ENCODE measurements at regions not wholly inside any gene's neighbourhood (a gene's known extent, or its start where the extent isn't known, plus 50 kb on each side); places are given as distances from the start of the nearest gene placed in this dataset.
"Not testable (repeated sequence)": the region's sequence is repeated elsewhere in the genome, so short reads cannot be mapped to it uniquely, and the experiment has no call there.

DNA sequence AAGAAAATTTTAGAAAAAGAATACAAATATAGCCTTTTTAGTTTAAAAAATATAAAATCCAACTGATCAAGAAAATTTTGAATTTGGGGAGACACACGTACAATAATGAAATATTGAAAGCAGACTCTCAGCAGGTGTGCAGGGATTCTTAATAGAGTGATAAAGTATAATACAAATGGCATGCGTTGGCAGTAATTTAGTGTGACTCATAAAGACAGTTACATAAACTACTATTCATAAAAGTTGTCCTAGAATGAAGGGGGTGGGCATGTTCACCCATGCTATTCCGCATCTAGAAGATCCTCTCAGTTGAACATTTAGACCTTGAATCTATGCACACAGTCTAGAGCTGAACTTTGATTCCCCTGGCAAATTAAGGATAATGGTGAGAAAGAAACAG is 200.4 kb upstream of the AVPR1A start (continued):
- TF ChIP-seq SUPT20H (IDR thresholded peaks at IDR 0.05; ENCODE audit: borderline replicate concordance, control insufficient read depth, low read depth, low read length) = no peak

DNA sequence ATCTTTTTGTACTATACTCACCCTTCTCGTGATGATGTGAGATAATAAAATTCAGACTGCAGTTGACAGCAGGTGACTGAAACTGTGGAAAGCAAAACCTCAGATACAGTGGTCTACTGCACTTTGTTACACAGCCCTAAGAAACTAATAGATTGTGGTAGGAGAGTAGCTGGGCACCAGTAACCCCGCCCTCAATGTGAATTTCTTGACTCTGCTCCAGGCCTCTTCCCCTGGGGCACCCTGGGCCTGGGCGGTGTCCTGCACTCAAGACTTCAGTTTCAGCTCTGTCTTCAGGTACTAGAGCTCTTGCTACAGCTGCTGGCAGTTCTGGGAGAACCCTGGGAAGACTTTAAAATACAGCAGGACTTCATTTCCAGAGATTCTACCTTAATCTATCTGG is 197.6 kb upstream of the AVPR1A start:
- Histone ChIP-seq H3K4me3 (no peak overlapping the region), H3K79me2 (ENCODE audit: control insufficient read depth, insufficient read depth, low read length) (no peaks in the 10 kb centered on the region), H3K9ac (ENCODE audit: control insufficient read depth, insufficient read depth, low read length) (no peak overlapping the region), H3K36me3 (ENCODE audit: control insufficient read depth in 2 of 2, insufficient read depth in 2 of 2, low read length in 1 of 2) (no peaks in the 10 kb centered on the region), H3K4me1 (ENCODE audit: control insufficient read depth, insufficient read depth, low read length) (no peaks in the 10 kb centered on the region), H3K4me2 (ENCODE audit: control insufficient read depth, insufficient read depth) (no peak overlapping the region), H3K9me3 (replicated peaks; ENCODE audit: control insufficient read depth, insufficient read depth, low read length) (no peaks in the 10 kb centered on the region), H2AFZ (ENCODE audit: control insufficient read depth, low read depth, low read length) (no peak overlapping the region), H4K20me1 (ENCODE audit: control insufficient read depth, insufficient read depth) (no peaks in the 10 kb centered on the region), H3K27me3 (replicated peaks in 1 of 2; ENCODE audit: control insufficient read depth in 2 of 2, insufficient read depth in 2 of 2, low read length in 1 of 2) (no peaks in the 10 kb centered on the region), H3K27ac (ENCODE audit: control insufficient read depth, insufficient read depth) (no peak overlapping the region)
- RAD21 ChIA-PET (ENCODE audit: unreplicated experiment) = no interaction called here
- WGBS (ENCODE audit: insufficient coverage, insufficient replicate concordance, low lambda C conversion rate, missing lambda C conversion rate) = 7% methylated on average over 3 of the region's 3 CpGs
- CTCF ChIA-PET = interaction anchor here (1.2 kb wide), 1 partner anchor 197 kb away, joined by 3 read pairs; no protein-coding TSS in a partner anchor
- in situ Hi-C loops (cut with MboI) (no loop called here), intact Hi-C loops (cut with micrococcal nuclease; ENCODE audit: unreplicated experiment) (no loop called here)
- FAIRE-seq (no peak), DNase-seq (ENCODE audit: low read depth, low spot score) (no peak), ATAC-seq (peak; percentile 83)
- no TSS peak for BruUV-seq (replicated peaks)
- POLR2A ChIA-PET = no interaction called here
- peak in 1 of 2 experiments; percentile 16; a peak in 1 of 4 replicates for TF ChIP-seq BHLHE40 (IDR thresholded peaks at IDR 0.05; ENCODE audit: borderline replicate concordance in 1 of 2, low read depth in 2 of 2, low read length in 1 of 2)
- no peak for TF ChIP-seq FOXK2 (IDR thresholded peaks at IDR 0.05)
- TF ChIP-seq RFX5 (IDR thresholded peaks at IDR 0.05; ENCODE audit: low read depth, low read length) = no peak
- no peak for TF ChIP-seq MYB (IDR thresholded peaks at IDR 0.05; ENCODE audit: borderline replicate concordance, low read depth, low read length)
- TF ChIP-seq POLR2AphosphoS2 (IDR thresholded peaks at IDR 0.05; ENCODE audit: low read depth, low read length) = no peak
- TF ChIP-seq, protein P1, sequence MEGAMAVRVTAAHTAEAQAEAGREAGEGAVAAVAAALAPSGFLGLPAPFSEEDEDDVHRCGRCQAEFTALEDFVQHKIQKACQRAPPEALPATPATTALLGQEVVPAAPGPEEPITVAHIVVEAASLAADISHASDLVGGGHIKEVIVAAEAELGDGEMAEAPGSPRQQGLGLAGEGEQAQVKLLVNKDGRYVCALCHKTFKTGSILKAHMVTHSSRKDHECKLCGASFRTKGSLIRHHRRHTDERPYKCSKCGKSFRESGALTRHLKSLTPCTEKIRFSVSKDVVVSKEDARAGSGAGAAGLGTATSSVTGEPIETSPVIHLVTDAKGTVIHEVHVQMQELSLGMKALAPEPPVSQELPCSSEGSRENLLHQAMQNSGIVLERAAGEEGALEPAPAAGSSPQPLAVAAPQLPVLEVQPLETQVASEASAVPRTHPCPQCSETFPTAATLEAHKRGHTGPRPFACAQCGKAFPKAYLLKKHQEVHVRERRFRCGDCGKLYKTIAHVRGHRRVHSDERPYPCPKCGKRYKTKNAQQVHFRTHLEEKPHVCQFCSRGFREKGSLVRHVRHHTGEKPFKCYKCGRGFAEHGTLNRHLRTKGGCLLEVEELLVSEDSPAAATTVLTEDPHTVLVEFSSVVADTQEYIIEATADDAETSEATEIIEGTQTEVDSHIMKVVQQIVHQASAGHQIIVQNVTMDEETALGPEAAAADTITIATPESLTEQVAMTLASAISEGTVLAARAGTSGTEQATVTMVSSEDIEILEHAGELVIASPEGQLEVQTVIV (IDR thresholded peaks at IDR 0.05; ENCODE audit: borderline replicate concordance, partially characterized antibody) = no peak
- TF ChIP-seq HSF1 (IDR thresholded peaks at IDR 0.05; ENCODE audit: low read depth, low read length) = no peak
- SMC1A ChIA-PET (ENCODE audit: uncharacterized antibody, unreplicated experiment) = interaction anchor here (0.7 kb wide), 1 partner anchor 72 kb away, joined by 3 read pairs; no protein-coding TSS in a partner anchor

- H3K4me3 ChIP-seq; CTCF ChIA-PET; DNase-seq (ENCODE audit: low read depth, low spot score); H3K4me2 ChIP-seq (ENCODE audit: control insufficient read depth, insufficient read depth); FAIRE-seq; H3K79me2 ChIP-seq (ENCODE audit: control insufficient read depth, insufficient read depth, low read length); in situ Hi-C loops (cut with MboI); H3K27me3 ChIP-seq (replicated peaks in 1 of 2; ENCODE audit: control insufficient read depth in 2 of 2, insufficient read depth in 2 of 2, low read length in 1 of 2); POLR2A ChIA-PET; intact Hi-C loops (cut with micrococcal nuclease; ENCODE audit: unreplicated experiment); H3K4me1 ChIP-seq (ENCODE audit: control insufficient read depth, insufficient read depth, low read length); RAD21 ChIA-PET (ENCODE audit: unreplicated experiment); H3K36me3 ChIP-seq (ENCODE audit: control insufficient read depth in 2 of 2, insufficient read depth in 2 of 2, low read length in 1 of 2); H4K20me1 ChIP-seq (ENCODE audit: control insufficient read depth, insufficient read depth); H3K27ac ChIP-seq (ENCODE audit: control insufficient read depth, insufficient read depth); H3K9ac ChIP-seq (ENCODE audit: control insufficient read depth, insufficient read depth, low read length); ATAC-seq; H2AFZ ChIP-seq (ENCODE audit: control insufficient read depth, low read depth, low read length); SMC1A ChIA-PET (ENCODE audit: uncharacterized antibody, unreplicated experiment); H3K9me3 ChIP-seq (replicated peaks; ENCODE audit: control insufficient read depth, insufficient read depth, low read length); BruUV-seq (replicated peaks): not testable (repeated sequence)
- 0% methylated on average over 4 of the region's 4 CpGs for WGBS (ENCODE audit: insufficient coverage, insufficient replicate concordance, low lambda C conversion rate, missing lambda C conversion rate)
Observed at GRCh38 chr12:63337158-63337557, 186.2 kb upstream of the AVPR1A start.

All from GM12878 (cell line).